Endometrial microvascular endothelial cells (primary cell): ENCODE measurements at regions not wholly inside any gene's neighbourhood (a gene's known extent, or its start where the extent isn't known, plus 50 kb on each side); places are given as distances from the start of the nearest gene placed in this dataset.

Experiments
- in situ Hi-C: cut with HindIII; loops from 2 replicates; pipeline ENCODE4 v1.10.0; 2017; ENCODE audit warnings: low sequenced_read_pairs, low pct_unique_long_range_greater_than_20kb; ENCODE audit errors: inconsistent ontology term

- in situ Hi-C loops: no loop called here
Measured at GRCh38 chr14:32011225-32011624, 65.9 kb upstream of the ARHGAP5 start.

DNA sequence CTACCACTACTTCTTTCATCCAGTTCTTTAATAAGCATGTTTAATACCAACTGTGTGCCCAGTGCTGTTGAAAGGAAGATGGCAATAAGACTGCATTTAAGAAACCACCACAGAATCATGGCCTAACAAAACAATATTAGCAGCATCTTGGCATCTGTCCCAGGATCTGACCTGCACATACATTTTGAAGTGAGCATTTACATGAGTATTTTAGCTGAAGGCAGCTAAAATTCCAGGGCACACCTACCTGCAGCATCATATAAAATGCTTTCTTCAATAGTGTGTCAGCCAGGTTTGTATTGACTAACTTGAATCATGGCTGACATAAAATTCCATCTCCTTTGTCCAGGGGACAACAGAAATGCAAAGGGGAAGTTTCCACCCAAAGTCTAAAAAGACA is 65.0 kb upstream of the ARHGAP5 start:
- in situ Hi-C loops: no loop called here

GRCh38 chr14:32012571-32012970 is 64.5 kb upstream of the ARHGAP5 start:
- in situ Hi-C loops: no loop called here

GRCh38 chr14:32013083-32013482 is 64.0 kb upstream of the ARHGAP5 start:
- in situ Hi-C loops: no loop called here

DNA sequence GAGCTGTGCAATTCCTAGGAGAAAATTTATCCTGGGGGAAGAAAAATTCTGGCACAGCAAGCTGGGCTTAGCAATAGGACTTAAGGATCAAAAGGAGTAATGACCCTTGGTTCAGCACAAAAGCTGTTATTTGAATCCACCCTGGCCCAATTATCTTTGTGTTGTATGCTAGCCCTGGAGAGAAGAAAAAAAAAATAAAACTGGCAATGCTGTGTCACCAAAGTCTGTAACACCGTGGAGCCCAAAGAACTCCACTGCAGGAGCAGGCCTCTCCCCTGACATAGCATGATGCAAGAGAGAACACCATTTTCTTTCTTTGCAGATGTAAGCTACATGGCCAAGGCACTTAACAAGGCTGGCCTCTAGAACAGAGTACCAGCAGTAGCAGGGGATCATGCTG is 63.0 kb upstream of the ARHGAP5 start:
- in situ Hi-C loops: no loop called here

DNA sequence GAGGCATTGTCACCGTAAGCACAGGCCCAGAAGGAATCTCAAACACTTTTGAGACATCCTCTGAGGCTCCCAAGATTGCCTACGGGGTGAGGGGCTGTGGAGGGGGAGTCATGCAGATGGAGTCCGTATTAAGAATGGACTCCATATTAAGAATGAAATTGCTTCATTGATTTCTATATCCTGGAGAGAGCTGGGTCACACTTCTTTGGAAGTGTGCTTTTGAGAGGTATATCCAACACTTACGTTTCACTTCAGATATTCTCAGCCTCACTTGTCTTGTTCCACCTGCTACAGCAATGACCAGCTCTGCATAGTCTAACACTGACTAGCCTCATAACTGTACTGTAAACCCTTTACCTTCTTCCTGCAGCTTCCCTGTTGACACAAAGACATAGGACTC is 62.6 kb upstream of the ARHGAP5 start:
- in situ Hi-C loops: no loop called here

DNA sequence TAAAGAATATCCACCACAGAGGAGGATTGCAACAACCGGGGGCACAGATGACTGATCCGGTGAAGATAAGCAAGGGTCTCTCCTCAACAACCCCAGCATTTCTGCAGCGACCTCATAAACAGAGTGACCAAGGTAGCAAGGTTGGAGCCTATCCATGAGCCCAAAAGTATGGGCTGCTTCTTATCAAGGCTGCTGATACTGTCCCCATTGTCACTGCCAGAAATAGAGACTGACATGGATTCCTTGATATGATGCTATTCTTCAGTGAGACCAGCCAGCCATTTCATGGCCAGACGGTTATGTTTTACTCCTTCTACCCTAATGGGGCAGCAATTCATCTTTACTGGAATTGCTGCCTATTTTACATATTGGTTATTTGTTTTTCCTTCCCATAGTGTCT is 61.9 kb upstream of the ARHGAP5 start:
- in situ Hi-C loops: no loop called here

GRCh38 chr14:32017587-32017986 is 59.5 kb upstream of the ARHGAP5 start:
- in situ Hi-C loops: no loop called here

DNA sequence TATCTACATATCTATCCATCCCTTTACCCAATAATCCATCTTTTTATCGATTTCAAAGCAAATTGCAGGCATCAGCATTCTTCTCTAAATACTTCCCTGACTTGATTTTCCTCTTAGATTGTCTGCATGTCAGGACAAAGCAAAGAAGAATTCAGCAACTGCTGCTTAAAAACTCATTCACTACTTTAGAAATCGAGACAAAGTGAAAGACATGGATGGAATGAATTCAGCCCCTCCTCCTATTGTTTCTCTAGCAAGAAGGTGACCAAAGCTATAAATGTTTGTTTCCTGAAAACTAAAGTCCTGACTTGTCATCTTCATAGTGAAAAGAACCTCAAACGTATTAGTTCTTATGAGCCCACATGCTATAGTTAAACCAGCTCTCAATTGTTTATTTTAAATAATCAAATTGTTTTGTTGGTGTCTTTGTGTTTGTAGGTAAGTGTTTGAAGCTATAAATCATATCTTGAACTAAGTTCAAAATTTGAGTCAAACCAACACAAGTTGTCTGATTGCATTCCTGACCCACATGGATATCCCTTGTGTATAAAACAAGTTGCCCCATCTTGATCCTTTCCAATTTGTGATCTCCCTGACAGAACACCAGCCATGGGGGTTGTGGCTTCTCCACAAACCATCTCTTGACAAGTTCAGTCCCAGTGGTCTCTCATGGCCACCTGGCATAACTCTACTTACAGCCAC is 58.6 kb upstream of the ARHGAP5 start:
- in situ Hi-C loops: no loop called here

DNA sequence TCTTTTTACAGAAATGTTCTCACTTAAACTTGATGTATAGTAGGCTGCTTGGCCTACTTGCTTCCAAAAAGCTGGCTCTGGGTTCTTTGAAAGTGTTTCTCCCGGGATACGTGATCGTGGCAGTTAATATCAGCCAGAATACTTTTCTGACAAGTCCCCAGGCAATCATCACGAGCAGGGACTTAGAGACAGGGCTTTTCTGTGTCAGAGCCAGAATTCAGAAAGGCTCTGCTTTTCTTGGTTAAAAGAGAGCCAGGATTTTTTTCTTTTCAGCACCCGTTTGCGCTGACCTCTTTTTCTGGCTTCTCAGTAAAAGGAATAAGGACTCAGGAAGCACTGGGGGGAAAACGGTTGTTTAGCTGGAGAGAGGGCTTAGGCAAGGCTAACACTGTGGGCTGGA is 57.8 kb upstream of the ARHGAP5 start:
- in situ Hi-C loops: no loop called here

- in situ Hi-C loops: no loop called here
Measured at GRCh38 chr14:32020882-32021281, 56.2 kb upstream of the ARHGAP5 start.

GRCh38 chr14:32021341-32021740 is 55.8 kb upstream of the ARHGAP5 start:
- in situ Hi-C loops: no loop called here

GRCh38 chr14:32022525-32022924 is 54.6 kb upstream of the ARHGAP5 start:
- in situ Hi-C loops: no loop called here

DNA sequence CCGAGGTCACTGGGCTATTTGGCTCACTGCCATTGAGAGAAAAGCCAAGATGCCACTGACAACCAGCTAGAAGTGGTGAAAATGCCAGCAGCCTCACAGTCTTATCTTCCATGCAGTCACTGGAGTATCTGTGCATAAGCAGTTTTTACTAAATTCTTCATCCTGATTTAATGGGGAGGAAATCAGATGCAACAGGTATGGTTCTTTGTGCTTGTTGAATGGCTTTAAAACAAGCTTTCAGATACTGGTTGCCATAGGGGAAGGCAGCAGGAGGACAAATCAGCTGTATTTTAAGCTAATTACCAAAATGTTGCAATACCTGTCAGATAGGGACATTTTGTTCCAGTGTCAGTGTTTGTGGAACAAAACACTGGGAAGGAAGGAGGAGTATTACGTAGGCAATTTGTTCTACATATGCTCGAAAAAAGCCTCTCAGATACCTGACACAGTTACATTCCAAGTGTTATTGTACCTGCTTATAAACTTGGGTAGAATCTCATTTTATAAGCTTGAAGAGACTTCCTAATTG is 54.1 kb upstream of the ARHGAP5 start:
- in situ Hi-C loops: no loop called here

GRCh38 chr14:32023540-32023939 is 53.6 kb upstream of the ARHGAP5 start:
- in situ Hi-C loops: no loop called here

DNA sequence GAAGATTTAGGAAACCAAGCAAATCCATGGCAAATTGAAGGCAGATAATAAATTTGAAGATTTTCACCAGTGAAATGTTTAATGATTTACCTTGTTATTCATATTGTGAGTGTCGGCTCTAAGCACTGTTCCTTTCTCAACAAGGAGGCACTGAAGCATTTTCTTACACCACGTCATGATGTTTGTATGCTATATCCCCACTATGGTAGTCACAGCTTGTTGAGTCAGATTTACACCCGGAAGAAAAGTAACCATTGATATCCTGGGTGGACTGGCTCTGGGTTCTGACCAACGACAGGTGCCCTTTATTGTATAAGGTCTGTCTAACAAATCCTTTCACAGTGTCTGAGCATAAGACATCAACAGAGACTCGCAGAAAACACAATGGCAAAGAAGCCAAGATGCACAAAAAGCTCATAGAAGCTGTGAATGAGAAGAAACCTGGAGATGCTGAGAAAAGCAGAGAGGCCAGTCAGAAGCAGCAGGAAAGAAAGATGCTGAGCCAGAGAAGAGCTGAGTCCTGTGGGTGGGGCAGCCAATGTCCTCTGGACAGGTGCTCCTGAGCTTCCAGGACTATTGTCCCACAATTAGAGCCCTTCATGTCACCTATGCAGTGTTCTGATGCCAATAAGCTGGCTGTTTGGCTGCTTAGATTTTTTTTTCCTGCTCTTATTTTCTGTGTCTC is 49.7 kb upstream of the ARHGAP5 start:
- in situ Hi-C loops: no loop called here
